ENCODE measurements at regions not wholly inside any gene's neighbourhood (a gene's known extent, or its start where the extent isn't known, plus 50 kb on each side); places are given as distances from the start of the nearest gene placed in this dataset.

DNA sequence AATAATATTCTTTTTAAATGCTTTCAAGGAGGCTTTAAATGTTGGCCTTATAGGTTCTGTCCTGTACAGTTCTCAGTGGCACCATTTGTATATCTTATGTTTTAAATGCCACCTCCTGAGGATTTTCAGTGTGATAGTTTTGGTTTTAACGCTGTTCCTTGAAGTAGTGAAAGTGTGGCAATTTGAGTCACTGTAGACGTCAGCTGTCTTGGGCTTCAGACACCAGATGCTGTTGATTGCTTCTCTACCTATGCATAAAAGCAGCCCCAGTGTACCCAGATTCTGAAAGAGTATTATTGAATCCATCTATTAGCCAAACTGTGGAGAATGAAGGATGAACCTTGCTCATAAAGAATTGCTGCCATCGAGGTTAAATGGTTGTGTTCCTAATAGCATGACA, 316.8 kb upstream of the GBE1 start:
- DNase-seq (ENCODE audit: low read depth in 1 of 2, low spot score in 1 of 2) (no peak), ATAC-seq (no peak), FAIRE-seq (no peak)
- Histone ChIP-seq H3K4me1 (no peaks in the 10 kb centered on the region), H3K4me3 (no peak overlapping the region), H3K9me3 (no peaks in the 10 kb centered on the region), H3K4me2 (no peak overlapping the region), H3K27ac (no peak overlapping the region)
- ChIA-PET POLR2A (no interaction called here), CTCF (interaction anchor here (1.6 kb wide), 1 partner anchor 10 kb away, joined by 4 read pairs; no protein-coding TSS in a partner anchor)
- WGBS (ENCODE audit: missing lambda C conversion rate), result 47% methylated on average over 3 of the region's 3 CpGs
- no peak for TF ChIP-seq ELK1 (IDR thresholded peaks at IDR 0.05; ENCODE audit: low read depth, low read length)
- no peak for TF ChIP-seq USF2 (IDR thresholded peaks at IDR 0.05)
- no peak for TF ChIP-seq HOXB13 (CRISPR knock-in tag; IDR thresholded peaks at IDR 0.05; ENCODE audit: low read depth)

GRCh38 chr3:82067420-82067819, 306.0 kb upstream of the GBE1 start:
- no peak for ATAC-seq
- H3K4me1 ChIP-seq, result no peaks in the 10 kb centered on the region
- no peak overlapping the region for H3K4me2 ChIP-seq
- no peak for DNase-seq (ENCODE audit: low read depth in 1 of 2, low spot score in 1 of 2)
- no peak overlapping the region for H3K4me3 ChIP-seq
- TF ChIP-seq ELK1 (IDR thresholded peaks at IDR 0.05; ENCODE audit: low read depth, low read length) (no peak), CTCF (IDR thresholded peaks at IDR 0.05) (no peak), ZSCAN20 (CRISPR knock-in tag; IDR thresholded peaks at IDR 0.05) (no peak), MYC (IDR thresholded peaks at IDR 0.05; ENCODE audit: borderline replicate concordance, low read length) (no peak), USF2 (IDR thresholded peaks at IDR 0.05) (no peak), FOSL2 (IDR thresholded peaks at IDR 0.05) (no peak), FOSL2 (CRISPR knock-in tag; IDR thresholded peaks at IDR 0.05) (no peak), HEYL (CRISPR knock-in tag; IDR thresholded peaks at IDR 0.05) (no peak), RNF2 (IDR thresholded peaks at IDR 0.05; ENCODE audit: borderline replicate concordance, low read depth) (no peak), TP53 (CRISPR knock-in tag; IDR thresholded peaks at IDR 0.05) (no peak), CHD4 (IDR thresholded peaks at IDR 0.05; ENCODE audit: borderline replicate concordance) (no peak)
- TF ChIP-seq, protein P1, sequence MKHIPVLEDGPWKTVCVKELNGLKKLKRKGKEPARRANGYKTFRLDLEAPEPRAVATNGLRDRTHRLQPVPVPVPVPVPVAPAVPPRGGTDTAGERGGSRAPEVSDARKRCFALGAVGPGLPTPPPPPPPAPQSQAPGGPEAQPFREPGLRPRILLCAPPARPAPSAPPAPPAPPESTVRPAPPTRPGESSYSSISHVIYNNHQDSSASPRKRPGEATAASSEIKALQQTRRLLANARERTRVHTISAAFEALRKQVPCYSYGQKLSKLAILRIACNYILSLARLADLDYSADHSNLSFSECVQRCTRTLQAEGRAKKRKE (CRISPR knock-in tag; IDR thresholded peaks at IDR 0.05; ENCODE audit: low read depth), result no peak
- H3K9me3 ChIP-seq, result no peaks in the 10 kb centered on the region
- no peak for FAIRE-seq
- WGBS (ENCODE audit: missing lambda C conversion rate), result 61% methylated on average over 7 of the region's 7 CpGs
- H3K27ac ChIP-seq, result no peak overlapping the region
- POLR2A ChIA-PET, result no interaction called here
- CTCF ChIA-PET, result no interaction called here

- 62% methylated on average over 8 of the region's 8 CpGs for WGBS (ENCODE audit: missing lambda C conversion rate)
- FAIRE-seq (no peak), ATAC-seq (no peak), DNase-seq (ENCODE audit: low read depth in 1 of 2, low spot score in 1 of 2) (no peak)
- H3K4me3 ChIP-seq, result no peak overlapping the region
- no peaks in the 10 kb centered on the region for H3K9me3 ChIP-seq
- H3K4me2 ChIP-seq, result no peak overlapping the region
- ChIA-PET CTCF (interaction anchor here (0.7 kb wide), 1 partner anchor 394 kb away, joined by 3 read pairs; no protein-coding TSS in a partner anchor), POLR2A (no interaction called here)
- H3K4me1 ChIP-seq, result peaks cover 9% of the 10 kb centered on the region; the same call in 1 of the 3 replicates
- TF ChIP-seq NFE2L2 (conservative IDR thresholded peaks at IDR 0.05; ENCODE audit: low read length) (no peak), JUN (IDR thresholded peaks at IDR 0.05) (no peak), SREBF2 (IDR thresholded peaks at IDR 0.05) (no peak), CEBPB (IDR thresholded peaks at IDR 0.05) (no peak), HEYL (CRISPR knock-in tag; IDR thresholded peaks at IDR 0.05) (no peak), EHF (CRISPR knock-in tag; IDR thresholded peaks at IDR 0.05) (no peak), RNF2 (IDR thresholded peaks at IDR 0.05; ENCODE audit: borderline replicate concordance, low read depth) (no peak), EHMT2 (IDR thresholded peaks at IDR 0.05; ENCODE audit: low read depth) (no peak), RAD21 (conservative IDR thresholded peaks at IDR 0.05 in 1 of 2, IDR thresholded peaks at IDR 0.05 in 1 of 2) (no peak), PHF8 (IDR thresholded peaks at IDR 0.05; ENCODE audit: borderline replicate concordance, low read depth) (no peak), HES2 (IDR thresholded peaks at IDR 0.05) (no peak), RFX5 (IDR thresholded peaks at IDR 0.05) (no peak), HOXB5 (CRISPR knock-in tag; IDR thresholded peaks at IDR 0.05) (no peak), KDM1A (IDR thresholded peaks at IDR 0.05; ENCODE audit: low read depth) (no peak)
- TF ChIP-seq, protein P2, sequence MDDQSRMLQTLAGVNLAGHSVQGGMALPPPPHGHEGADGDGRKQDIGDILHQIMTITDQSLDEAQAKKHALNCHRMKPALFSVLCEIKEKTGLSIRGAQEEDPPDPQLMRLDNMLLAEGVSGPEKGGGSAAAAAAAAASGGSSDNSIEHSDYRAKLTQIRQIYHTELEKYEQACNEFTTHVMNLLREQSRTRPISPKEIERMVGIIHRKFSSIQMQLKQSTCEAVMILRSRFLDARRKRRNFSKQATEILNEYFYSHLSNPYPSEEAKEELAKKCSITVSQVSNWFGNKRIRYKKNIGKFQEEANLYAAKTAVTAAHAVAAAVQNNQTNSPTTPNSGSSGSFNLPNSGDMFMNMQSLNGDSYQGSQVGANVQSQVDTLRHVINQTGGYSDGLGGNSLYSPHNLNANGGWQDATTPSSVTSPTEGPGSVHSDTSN (IDR thresholded peaks at IDR 0.05), result no peak
- no peak overlapping the region for H3K27ac ChIP-seq
These were observed 297.4 kb upstream of the GBE1 start for GRCh38 chr3:82058809-82059208.
